Endothelial cell of umbilical vein (primary cell): ENCODE measurements at regions not wholly inside any gene's neighbourhood (a gene's known extent, or its start where the extent isn't known, plus 50 kb on each side); places are given as distances from the start of the nearest gene placed in this dataset.

ENCODE experiments used
- BruUV-seq: library from RNA; stranded (reverse); fragments of 400-500 nt; replicated peaks from 2 replicates; lab custom pipeline; 2021; lab: Mats Ljungman, UMichigan
- CTCF ChIA-PET: fragments of 300-600, 350-600 bp; sonication (Branson Sonifier 250); formaldehyde crosslinking; loops from one replicate; lab custom pipeline; 2021; ENCODE audit warnings: antibody characterized with exemption, inconsistent platforms; lab: Charles Lee
- POLR2A ChIA-PET: fragments of 300-600, 350-600 bp; sonication (Branson Sonifier 250); formaldehyde crosslinking; loops from one replicate; lab custom pipeline; 2021; ENCODE audit warnings: antibody characterized with exemption, inconsistent platforms; lab: Charles Lee
- DNase-seq: peaks from one replicate; pipeline ENCODE4 v3.0.0-alpha.2; 2011; ENCODE audit warnings: low read depth, low spot score
- FAIRE-seq: peaks from 2 replicates; lab custom pipeline; 2011; peaks lifted over from hg19 to GRCh38; lab: Jason Lieb, UNC
- H2AFZ ChIP-seq: 2 replicates; pipeline ENCODE4 v1.6.0; 2012; ENCODE audit warnings: low read depth, low read length, control low read depth, inconsistent platforms
- H3K27ac ChIP-seq: 2 replicates; pipeline ENCODE4 v1.5.1; 2011; ENCODE audit warnings: low read depth, mild to moderate bottlenecking, control low read depth, low read length, moderate library complexity; ENCODE audit not compliant: insufficient read depth
- H3K27me3 ChIP-seq, 2 experiments: 2 replicates each; pipeline versions ENCODE4 v1.6.0 to v1.6.1; 2011; ENCODE audit warnings: low read length in 2 of 2, mixed read lengths in 1 of 2; ENCODE audit not compliant: control insufficient read depth in 2 of 2, insufficient read depth in 2 of 2
- H3K36me3 ChIP-seq, 2 experiments: 2 replicates in 1 of 2; 3 replicates in 1 of 2; pipeline ENCODE4 v1.5.1; 2011; ENCODE audit warnings: low read length in 2 of 2, mild to moderate bottlenecking in 1 of 2, moderate library complexity in 1 of 2; ENCODE audit not compliant: control insufficient read depth in 2 of 2, insufficient read depth in 2 of 2; ENCODE audit errors: extremely low read depth in 1 of 2
- H3K4me1 ChIP-seq: 3 replicates; pipeline ENCODE4 v1.5.1; 2011; ENCODE audit warnings: mild to moderate bottlenecking, low read length; ENCODE audit not compliant: control insufficient read depth, insufficient read depth; ENCODE audit errors: extremely low read depth
- H3K4me2 ChIP-seq: 2 replicates; pipeline ENCODE4 v1.6.1; 2011; ENCODE audit warnings: low read length, control low read depth, mixed read lengths; ENCODE audit not compliant: insufficient read depth
- H3K4me3 ChIP-seq, 3 experiments: fragments of 200-600 bp in 1 of 3; sonication (generic), shearing (Covaris generic) in 1 of 3; replicated peaks in 1 of 3; 2 replicates each; pipeline ENCODE4 v1.5.1; 2011 to 2016; ENCODE audit warnings: control low read depth in 3 of 3, low read length in 3 of 3, mild to moderate bottlenecking in 2 of 3, inconsistent platforms in 1 of 3, low read depth in 1 of 3, moderate library complexity in 1 of 3; ENCODE audit not compliant: insufficient read depth in 1 of 3
- H3K79me2 ChIP-seq: 2 replicates; pipeline ENCODE4 v1.6.0; 2012; ENCODE audit warnings: low read length, inconsistent platforms; ENCODE audit not compliant: control insufficient read depth, insufficient read depth
- H3K9ac ChIP-seq: replicated peaks from 2 replicates; pipeline ENCODE3; 2011; ENCODE audit warnings: low read length, control low read depth; ENCODE audit not compliant: insufficient read depth; ENCODE audit errors: extremely low read depth
- H3K9me1 ChIP-seq: replicated peaks from 3 replicates; pipeline ENCODE4 v1.6.0; 2011; ENCODE audit warnings: mild to moderate bottlenecking, low read length; ENCODE audit not compliant: control insufficient read depth, insufficient read depth; ENCODE audit errors: extremely low read depth
- H3K9me3 ChIP-seq: replicated peaks from 2 replicates; pipeline ENCODE4 v1.5.1; 2012; ENCODE audit warnings: low read length, inconsistent platforms; ENCODE audit not compliant: control insufficient read depth, insufficient read depth
- H4K20me1 ChIP-seq: replicated peaks from 2 replicates; pipeline ENCODE3; 2011; ENCODE audit warnings: mild to moderate bottlenecking, low read length; ENCODE audit not compliant: control insufficient read depth, insufficient read depth; ENCODE audit errors: extremely low read depth
- EZH2 ChIP-seq: IDR thresholded peaks from 2 replicates; pipeline ENCODE4 v1.6.1; 2012; ENCODE audit warnings: borderline replicate concordance, low read depth, mild to moderate bottlenecking, moderate library complexity, low read length, inconsistent platforms; ENCODE audit not compliant: severe bottlenecking
- FOS ChIP-seq: IDR thresholded peaks from 2 replicates; pipeline ENCODE4 v1.6.1; 2011; ENCODE audit warnings: mild to moderate bottlenecking, low read length, moderate library complexity, borderline replicate concordance; ENCODE audit not compliant: insufficient read depth
- GATA2 ChIP-seq: IDR thresholded peaks from 2 replicates; pipeline ENCODE4 v1.7.0; 2011; ENCODE audit warnings: low read depth, mild to moderate bottlenecking, moderate library complexity, mixed read lengths, low read length; ENCODE audit not compliant: insufficient read length, insufficient read depth
- JUN ChIP-seq: IDR thresholded peaks from 2 replicates; pipeline ENCODE4 v1.6.1; 2011; ENCODE audit warnings: borderline replicate concordance, low read depth; ENCODE audit not compliant: insufficient read length, insufficient read depth
- MYC ChIP-seq: IDR thresholded peaks from one replicate; pipeline ENCODE4 v1.6.1; 2011; ENCODE audit warnings: mild to moderate bottlenecking, low read depth, low read length
- POLR2A ChIP-seq: IDR thresholded peaks from 2 replicates; pipeline ENCODE4 v1.6.1; 2012; ENCODE audit warnings: low read depth, mild to moderate bottlenecking, control low read depth, low read length
- POLR2AphosphoS5 ChIP-seq: IDR thresholded peaks from 2 replicates; pipeline ENCODE4 v1.6.1; 2012; ENCODE audit warnings: low read depth, mild to moderate bottlenecking, control low read depth, low read length, moderate library complexity; ENCODE audit not compliant: insufficient read depth
- dilution Hi-C: fragments of 300-500 bp; cut with MboI; formaldehyde crosslinking; loops from one replicate; pipeline ENCODE4 v1.15.0; 2019; ENCODE audit warnings: low sequenced_read_pairs; ENCODE audit not compliant: extremely low pct_ligation_motif_present
- intact Hi-C: fragments of 100-400 bp; cut with micrococcal nuclease; formaldehyde crosslinking; loops from one replicate; pipeline ENCODE4 v1.10.0; 2022
- TF ChIP-seq, protein P1 (sequence below), 2 donors: IDR thresholded peaks; 1 replicate in 1 of 2; 2 replicates in 1 of 2; pipeline ENCODE4 v1.5.1; 2011; ENCODE audit warnings: low read length in 2 of 2, mild to moderate bottlenecking in 2 of 2, moderate library complexity in 2 of 2, control low read depth in 1 of 2, inconsistent platforms in 1 of 2, low read depth in 1 of 2; ENCODE audit not compliant: insufficient read depth in 1 of 2; ENCODE audit errors: extremely low read depth in 1 of 2
- TF ChIP-seq, protein P2 (sequence below): IDR thresholded peaks from 2 replicates; pipeline ENCODE4 v1.6.1; 2011; ENCODE audit not compliant: insufficient read depth, insufficient read length

DNA sequence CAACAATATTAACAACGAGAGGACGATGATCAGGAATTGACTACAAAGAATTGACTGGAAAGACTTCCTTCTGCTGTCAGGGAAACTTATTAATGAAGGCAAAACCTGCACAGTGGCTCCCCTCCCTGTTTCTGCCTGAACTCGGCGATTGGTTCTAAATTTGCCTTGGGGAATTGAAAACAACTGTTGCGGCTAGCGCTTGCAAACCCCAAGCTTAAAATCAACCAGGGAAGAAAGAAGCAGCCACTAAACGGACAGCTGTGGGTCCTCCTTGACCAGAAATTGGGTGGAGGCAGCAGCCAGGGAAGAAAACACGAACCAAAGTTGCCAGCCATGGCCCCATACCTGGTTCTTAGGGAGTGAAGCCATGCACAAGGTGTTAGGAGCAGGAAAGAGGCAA, 383.5 kb upstream of the CADM1 start:
- Histone ChIP-seq H3K27me3 (no peaks in the 10 kb centered on the region), H3K79me2 (no peaks in the 10 kb centered on the region), H3K9me3 (peaks cover 5% of the 10 kb centered on the region), H3K4me3 (no peak overlapping the region), H3K4me1 (no peaks in the 10 kb centered on the region), H4K20me1 (no peaks in the 10 kb centered on the region), H3K9ac (no peak overlapping the region), H2AFZ (no peak overlapping the region), H3K4me2 (no peak overlapping the region), H3K27ac (no peak overlapping the region), H3K9me1 (no peaks in the 10 kb centered on the region), H3K36me3 (no peaks in the 10 kb centered on the region)
- dilution Hi-C loops (no loop called here), intact Hi-C loops (no loop called here)
- DNase-seq = no peak
- FAIRE-seq = no peak
- ChIA-PET CTCF (no interaction called here), POLR2A (no interaction called here)
- BruUV-seq = no TSS peak
- no peak for TF ChIP-seq POLR2AphosphoS5
- TF ChIP-seq, protein P1, sequence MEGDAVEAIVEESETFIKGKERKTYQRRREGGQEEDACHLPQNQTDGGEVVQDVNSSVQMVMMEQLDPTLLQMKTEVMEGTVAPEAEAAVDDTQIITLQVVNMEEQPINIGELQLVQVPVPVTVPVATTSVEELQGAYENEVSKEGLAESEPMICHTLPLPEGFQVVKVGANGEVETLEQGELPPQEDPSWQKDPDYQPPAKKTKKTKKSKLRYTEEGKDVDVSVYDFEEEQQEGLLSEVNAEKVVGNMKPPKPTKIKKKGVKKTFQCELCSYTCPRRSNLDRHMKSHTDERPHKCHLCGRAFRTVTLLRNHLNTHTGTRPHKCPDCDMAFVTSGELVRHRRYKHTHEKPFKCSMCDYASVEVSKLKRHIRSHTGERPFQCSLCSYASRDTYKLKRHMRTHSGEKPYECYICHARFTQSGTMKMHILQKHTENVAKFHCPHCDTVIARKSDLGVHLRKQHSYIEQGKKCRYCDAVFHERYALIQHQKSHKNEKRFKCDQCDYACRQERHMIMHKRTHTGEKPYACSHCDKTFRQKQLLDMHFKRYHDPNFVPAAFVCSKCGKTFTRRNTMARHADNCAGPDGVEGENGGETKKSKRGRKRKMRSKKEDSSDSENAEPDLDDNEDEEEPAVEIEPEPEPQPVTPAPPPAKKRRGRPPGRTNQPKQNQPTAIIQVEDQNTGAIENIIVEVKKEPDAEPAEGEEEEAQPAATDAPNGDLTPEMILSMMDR (IDR thresholded peaks at IDR 0.05; ENCODE audit: extremely low read depth in 1 of 2, insufficient read depth in 1 of 2, low read depth in 1 of 2, low read length in 2 of 2) = no peak
- TF ChIP-seq POLR2A = no peak
- no peak for TF ChIP-seq EZH2
- TF ChIP-seq, protein P2, sequence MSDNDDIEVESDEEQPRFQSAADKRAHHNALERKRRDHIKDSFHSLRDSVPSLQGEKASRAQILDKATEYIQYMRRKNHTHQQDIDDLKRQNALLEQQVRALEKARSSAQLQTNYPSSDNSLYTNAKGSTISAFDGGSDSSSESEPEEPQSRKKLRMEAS = no peak
- TF ChIP-seq MYC = no peak
- TF ChIP-seq FOS = no peak
- no peak for TF ChIP-seq JUN
- no peak for TF ChIP-seq GATA2
